H9 (cell line): ENCODE measurements at regions not wholly inside any gene's neighbourhood (a gene's known extent, or its start where the extent isn't known, plus 50 kb on each side); places are given as distances from the start of the nearest gene placed in this dataset.

Experiments
- DNase-seq: peaks from one replicate; pipeline ENCODE4 v3.0.0-alpha.2; 2017
- H2AFZ ChIP-seq: one replicate; pipeline ENCODE4 v1.6.1; 2013; ENCODE audit warnings: mild to moderate bottlenecking, low read length, control low read depth, moderate library complexity
- H2AK5ac ChIP-seq: 2 replicates; pipeline ENCODE4 v1.6.1; 2013; ENCODE audit warnings: low read length, control low read depth, mixed read lengths; ENCODE audit not compliant: insufficient read length
- H2BK120ac ChIP-seq: one replicate; pipeline ENCODE4 v1.6.1; 2013; ENCODE audit warnings: low read depth, mild to moderate bottlenecking, low read length, control low read depth, inconsistent platforms; ENCODE audit not compliant: poor library complexity, severe bottlenecking
- H2BK12ac ChIP-seq: 2 replicates; pipeline ENCODE4 v1.6.1; 2013; ENCODE audit warnings: low read length, control low read depth, mixed read lengths, low read depth; ENCODE audit not compliant: insufficient read length
- H2BK15ac ChIP-seq: 2 replicates; pipeline ENCODE4 v1.6.1; 2013; ENCODE audit warnings: low read depth, low read length, control low read depth
- H2BK20ac ChIP-seq: one replicate; pipeline ENCODE4 v1.6.1; 2013; ENCODE audit warnings: low read depth, mild to moderate bottlenecking, low read length, control low read depth, inconsistent platforms; ENCODE audit not compliant: poor library complexity, severe bottlenecking
- H2BK5ac ChIP-seq: 2 replicates; pipeline ENCODE4 v1.6.1; 2013; ENCODE audit warnings: low read length, control low read depth, mixed read lengths; ENCODE audit not compliant: insufficient read length
- H3K14ac ChIP-seq: 2 replicates; pipeline ENCODE4 v1.6.1; 2013; ENCODE audit warnings: low read length, control low read depth; ENCODE audit not compliant: insufficient read depth
- H3K18ac ChIP-seq: 2 replicates; pipeline ENCODE4 v1.6.1; 2013; ENCODE audit warnings: low read depth, mild to moderate bottlenecking, mixed read lengths, low read length, control low read depth; ENCODE audit not compliant: insufficient read length
- H3K23ac ChIP-seq: 2 replicates; pipeline ENCODE4 v1.6.1; 2013; ENCODE audit warnings: low read length, control low read depth, mixed read lengths, low read depth; ENCODE audit not compliant: insufficient read length
- H3K23me2 ChIP-seq: 2 replicates; pipeline ENCODE4 v1.6.1; 2013; ENCODE audit warnings: low read depth, mild to moderate bottlenecking, mixed read lengths, low read length, control low read depth; ENCODE audit not compliant: insufficient read length, poor library complexity, severe bottlenecking
- H3K27ac ChIP-seq: 2 replicates; pipeline ENCODE4 v1.5.1; 2013; ENCODE audit warnings: low read length, control low read depth, mixed read lengths, low read depth; ENCODE audit not compliant: insufficient read length
- H3K27me3 ChIP-seq: 2 replicates; pipeline ENCODE4 v1.6.1; 2013; ENCODE audit warnings: low read length, control low read depth, inconsistent platforms; ENCODE audit not compliant: insufficient read depth
- H3K4ac ChIP-seq: 2 replicates; pipeline ENCODE4 v1.6.1; 2013; ENCODE audit warnings: low read depth, mild to moderate bottlenecking, control low read depth, inconsistent platforms, low read length, moderate library complexity
- H3K4me1 ChIP-seq: 2 replicates; pipeline ENCODE4 v1.6.1; 2013; ENCODE audit warnings: low read length, control low read depth, inconsistent platforms; ENCODE audit not compliant: insufficient read depth
- H3K4me2 ChIP-seq: 2 replicates; pipeline ENCODE4 v1.6.1; 2013; ENCODE audit warnings: low read length, control low read depth, mixed read lengths; ENCODE audit not compliant: insufficient read length, insufficient read depth
- H3K56ac ChIP-seq: 2 replicates; pipeline ENCODE4 v1.6.1; 2013; ENCODE audit warnings: low read depth, mild to moderate bottlenecking, mixed read lengths, low read length, control low read depth; ENCODE audit not compliant: insufficient read length
- H3K79me1 ChIP-seq: 2 replicates; pipeline ENCODE4 v1.6.1; 2013; ENCODE audit warnings: low read depth, mild to moderate bottlenecking, moderate library complexity, low read length, control low read depth, inconsistent platforms; ENCODE audit not compliant: insufficient read depth, poor library complexity, severe bottlenecking
- H3K79me2 ChIP-seq: 2 replicates; pipeline ENCODE4 v1.6.1; 2013; ENCODE audit warnings: low read length, control low read depth, inconsistent platforms; ENCODE audit not compliant: insufficient read depth
- H3K9ac ChIP-seq: 2 replicates; pipeline ENCODE4 v1.6.1; 2013; ENCODE audit warnings: low read length, control low read depth, mixed read lengths; ENCODE audit not compliant: insufficient read length; ENCODE audit errors: extremely low read depth
- H3K9me3 ChIP-seq: one replicate; pipeline ENCODE4 v1.6.1; 2013; ENCODE audit warnings: low read depth, low read length, inconsistent platforms; ENCODE audit not compliant: control insufficient read depth
- H3T11ph ChIP-seq: one replicate; pipeline ENCODE4 v1.6.1; 2013; ENCODE audit warnings: mild to moderate bottlenecking, low read length, control low read depth, inconsistent platforms
- H4K20me1 ChIP-seq: one replicate; pipeline ENCODE4 v1.6.1; 2013; ENCODE audit not compliant: control insufficient read depth, insufficient read length, insufficient read depth
- H4K5ac ChIP-seq: 2 replicates; pipeline ENCODE4 v1.6.1; 2013; ENCODE audit warnings: low read depth, mild to moderate bottlenecking, mixed read lengths, low read length, control low read depth; ENCODE audit not compliant: insufficient read length
- H4K8ac ChIP-seq: replicated peaks from 2 replicates; pipeline ENCODE4 v1.6.1; 2013; ENCODE audit warnings: low read length, control low read depth, mixed read lengths, low read depth; ENCODE audit not compliant: insufficient read length
- H4K91ac ChIP-seq: 2 replicates; pipeline ENCODE4 v1.6.1; 2013; ENCODE audit warnings: low read depth, mild to moderate bottlenecking, moderate library complexity, mixed read lengths, low read length, control low read depth; ENCODE audit not compliant: insufficient read length
- H3K27ac Mint-ChIP-seq, 3 experiments: 2 replicates in 2 of 3; 3 replicates in 1 of 3; pipeline ENCODE4 v1.8.0; 2020 to 2021; ENCODE audit warnings: mixed read lengths in 3 of 3, mild to moderate bottlenecking in 1 of 3, moderate library complexity in 1 of 3
- H3K27me3 Mint-ChIP-seq: 2 replicates; pipeline ENCODE4 v1.8.0; 2021; ENCODE audit warnings: low read depth, mild to moderate bottlenecking, moderate library complexity, mixed read lengths
- H3K36me3 Mint-ChIP-seq, 3 experiments: 2 replicates in 2 of 3; 3 replicates in 1 of 3; pipeline ENCODE4 v1.8.0; 2020 to 2021; ENCODE audit warnings: low read depth in 3 of 3, mixed read lengths in 3 of 3; ENCODE audit not compliant: insufficient read depth in 1 of 3
- H3K4me1 Mint-ChIP-seq, 2 experiments: 2 replicates each; pipeline ENCODE4 v1.8.0; 2020; ENCODE audit warnings: mixed read lengths in 2 of 2
- H3K4me3 Mint-ChIP-seq, 2 experiments: 2 replicates in 1 of 2; 3 replicates in 1 of 2; pipeline ENCODE4 v1.8.0; 2020 to 2021; ENCODE audit warnings: mild to moderate bottlenecking in 2 of 2, mixed read lengths in 2 of 2, moderate library complexity in 1 of 2
- H3K9me3 Mint-ChIP-seq, 2 experiments: 2 replicates in 1 of 2; 3 replicates in 1 of 2; pipeline ENCODE4 v1.8.0; 2020; ENCODE audit warnings: mild to moderate bottlenecking in 2 of 2, mixed read lengths in 2 of 2, moderate library complexity in 1 of 2
- WGBS: extraction: QIAGEN DNeasy Blood & Tissue Kit; methylation state at CpG from one replicate; pipeline ENCODE4 v1.1.7; 2013; ENCODE audit warnings: missing lambda C conversion rate, low lambda C conversion rate, mixed read lengths; ENCODE audit not compliant: insufficient read length; ENCODE audit errors: extremely low coverage; 5-methylcytosine and 5-hydroxymethylcytosine counted together
- TF ChIP-seq, protein P1 (sequence below): fragments of 200-600 bp; sonication (generic); conservative IDR thresholded peaks from 3 replicates; pipeline ENCODE4 v1.8.0; 2021; ENCODE audit warnings: antibody characterized with exemption, mild to moderate bottlenecking

DNA sequence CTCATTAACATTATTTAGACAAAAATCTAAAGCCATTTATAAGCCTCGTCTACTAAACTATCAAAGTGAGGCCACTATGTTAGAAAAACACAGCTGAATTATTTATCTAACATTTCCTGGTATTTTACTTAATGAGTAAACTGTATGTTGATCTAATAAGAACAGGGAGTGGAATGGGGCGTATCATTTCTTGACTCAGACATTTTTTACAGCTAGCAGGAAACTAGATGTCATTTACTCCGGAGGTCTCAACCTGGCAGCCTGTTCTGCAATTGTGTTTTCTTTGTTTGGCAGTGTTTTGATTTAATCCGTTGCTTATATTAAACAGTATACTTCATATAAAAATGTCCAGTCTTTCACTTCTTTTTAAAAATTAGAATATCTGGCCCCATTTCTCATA is 79.1 kb upstream of the ABI3BP start:
- H3K4me2 ChIP-seq: no peak overlapping the region

More for the DNA sequence above, 79.1 kb upstream of the ABI3BP start:
- no peak overlapping the region for H3K4ac ChIP-seq
- H2BK12ac ChIP-seq: no peak overlapping the region
- no CpG with 5 or more reads among the region's 4 CpGs for WGBS
- H4K8ac ChIP-seq: no peak overlapping the region
- no peak overlapping the region for H3T11ph ChIP-seq
- no peak overlapping the region for H2AK5ac ChIP-seq
- Mint-ChIP-seq H3K4me1 (peaks cover 6 to 8% of the 10 kb centered on the region in 2 experiments), H3K9me3 (peaks cover 0 to 1% of the 10 kb centered on the region in 2 experiments; a peak in 1 of 5 replicates), H3K36me3 (no peaks in the 10 kb centered on the region), H3K27me3 (no peaks in the 10 kb centered on the region), H3K27ac (no peak overlapping the region), H3K4me3 (no peak overlapping the region)
- H3K9me3 ChIP-seq: no peaks in the 10 kb centered on the region
- no peak overlapping the region for H3K27ac ChIP-seq
- no peak overlapping the region for H3K56ac ChIP-seq
- no peak overlapping the region for H4K5ac ChIP-seq
- no peaks in the 10 kb centered on the region for H3K27me3 ChIP-seq
- no peak overlapping the region for H2BK120ac ChIP-seq
- no peak overlapping the region for H4K91ac ChIP-seq
- H3K14ac ChIP-seq: no peak overlapping the region
- H4K20me1 ChIP-seq: no peaks in the 10 kb centered on the region
- no peaks in the 10 kb centered on the region for H3K23me2 ChIP-seq
- TF ChIP-seq, protein P1, sequence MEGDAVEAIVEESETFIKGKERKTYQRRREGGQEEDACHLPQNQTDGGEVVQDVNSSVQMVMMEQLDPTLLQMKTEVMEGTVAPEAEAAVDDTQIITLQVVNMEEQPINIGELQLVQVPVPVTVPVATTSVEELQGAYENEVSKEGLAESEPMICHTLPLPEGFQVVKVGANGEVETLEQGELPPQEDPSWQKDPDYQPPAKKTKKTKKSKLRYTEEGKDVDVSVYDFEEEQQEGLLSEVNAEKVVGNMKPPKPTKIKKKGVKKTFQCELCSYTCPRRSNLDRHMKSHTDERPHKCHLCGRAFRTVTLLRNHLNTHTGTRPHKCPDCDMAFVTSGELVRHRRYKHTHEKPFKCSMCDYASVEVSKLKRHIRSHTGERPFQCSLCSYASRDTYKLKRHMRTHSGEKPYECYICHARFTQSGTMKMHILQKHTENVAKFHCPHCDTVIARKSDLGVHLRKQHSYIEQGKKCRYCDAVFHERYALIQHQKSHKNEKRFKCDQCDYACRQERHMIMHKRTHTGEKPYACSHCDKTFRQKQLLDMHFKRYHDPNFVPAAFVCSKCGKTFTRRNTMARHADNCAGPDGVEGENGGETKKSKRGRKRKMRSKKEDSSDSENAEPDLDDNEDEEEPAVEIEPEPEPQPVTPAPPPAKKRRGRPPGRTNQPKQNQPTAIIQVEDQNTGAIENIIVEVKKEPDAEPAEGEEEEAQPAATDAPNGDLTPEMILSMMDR: no peak
- H3K79me1 ChIP-seq: no peaks in the 10 kb centered on the region
- no peak for DNase-seq
- no peak overlapping the region for H3K9ac ChIP-seq
- H2BK5ac ChIP-seq: no peak overlapping the region
- H2BK20ac ChIP-seq: no peak overlapping the region
- H2BK15ac ChIP-seq: no peak overlapping the region
- H3K79me2 ChIP-seq: no peaks in the 10 kb centered on the region
- H3K18ac ChIP-seq: no peak overlapping the region
- no peaks in the 10 kb centered on the region for H3K4me1 ChIP-seq
- no peak overlapping the region for H2AFZ ChIP-seq
- no peak overlapping the region for H3K23ac ChIP-seq
